ENCODE measurements at regions not wholly inside any gene's neighbourhood (a gene's known extent, or its start where the extent isn't known, plus 50 kb on each side); places are given as distances from the start of the nearest gene placed in this dataset.

DNA sequence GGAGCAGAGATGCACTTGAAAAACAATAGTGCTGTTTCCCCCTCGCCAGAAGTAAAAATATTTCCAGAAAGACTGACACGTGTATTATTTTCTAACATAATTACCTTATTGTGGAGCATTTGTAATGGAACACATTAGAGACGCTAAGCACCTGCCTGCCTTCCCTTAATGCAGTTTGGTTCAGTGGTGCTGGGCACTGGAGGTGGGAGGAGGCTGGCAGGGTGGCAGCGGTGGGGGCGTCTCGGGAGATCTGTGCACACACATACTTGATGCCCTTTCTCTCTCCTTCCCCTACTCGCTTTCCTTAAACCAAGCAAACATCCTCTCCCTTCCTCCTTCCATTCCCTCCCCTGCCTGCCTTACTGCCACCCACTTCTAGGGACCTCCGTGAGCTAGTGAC, 156.6 kb upstream of the SDK2 start:
- ChIA-PET CTCF (no interaction called here), POLR2A (no interaction called here)
- TF ChIP-seq, protein P1, sequence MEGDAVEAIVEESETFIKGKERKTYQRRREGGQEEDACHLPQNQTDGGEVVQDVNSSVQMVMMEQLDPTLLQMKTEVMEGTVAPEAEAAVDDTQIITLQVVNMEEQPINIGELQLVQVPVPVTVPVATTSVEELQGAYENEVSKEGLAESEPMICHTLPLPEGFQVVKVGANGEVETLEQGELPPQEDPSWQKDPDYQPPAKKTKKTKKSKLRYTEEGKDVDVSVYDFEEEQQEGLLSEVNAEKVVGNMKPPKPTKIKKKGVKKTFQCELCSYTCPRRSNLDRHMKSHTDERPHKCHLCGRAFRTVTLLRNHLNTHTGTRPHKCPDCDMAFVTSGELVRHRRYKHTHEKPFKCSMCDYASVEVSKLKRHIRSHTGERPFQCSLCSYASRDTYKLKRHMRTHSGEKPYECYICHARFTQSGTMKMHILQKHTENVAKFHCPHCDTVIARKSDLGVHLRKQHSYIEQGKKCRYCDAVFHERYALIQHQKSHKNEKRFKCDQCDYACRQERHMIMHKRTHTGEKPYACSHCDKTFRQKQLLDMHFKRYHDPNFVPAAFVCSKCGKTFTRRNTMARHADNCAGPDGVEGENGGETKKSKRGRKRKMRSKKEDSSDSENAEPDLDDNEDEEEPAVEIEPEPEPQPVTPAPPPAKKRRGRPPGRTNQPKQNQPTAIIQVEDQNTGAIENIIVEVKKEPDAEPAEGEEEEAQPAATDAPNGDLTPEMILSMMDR (IDR thresholded peaks at IDR 0.05; ENCODE audit: control extremely low read depth, extremely low read depth, low read depth, missing control alignments): no peak
- no peak for DNase-seq (ENCODE audit: extremely low spot score)

DNA sequence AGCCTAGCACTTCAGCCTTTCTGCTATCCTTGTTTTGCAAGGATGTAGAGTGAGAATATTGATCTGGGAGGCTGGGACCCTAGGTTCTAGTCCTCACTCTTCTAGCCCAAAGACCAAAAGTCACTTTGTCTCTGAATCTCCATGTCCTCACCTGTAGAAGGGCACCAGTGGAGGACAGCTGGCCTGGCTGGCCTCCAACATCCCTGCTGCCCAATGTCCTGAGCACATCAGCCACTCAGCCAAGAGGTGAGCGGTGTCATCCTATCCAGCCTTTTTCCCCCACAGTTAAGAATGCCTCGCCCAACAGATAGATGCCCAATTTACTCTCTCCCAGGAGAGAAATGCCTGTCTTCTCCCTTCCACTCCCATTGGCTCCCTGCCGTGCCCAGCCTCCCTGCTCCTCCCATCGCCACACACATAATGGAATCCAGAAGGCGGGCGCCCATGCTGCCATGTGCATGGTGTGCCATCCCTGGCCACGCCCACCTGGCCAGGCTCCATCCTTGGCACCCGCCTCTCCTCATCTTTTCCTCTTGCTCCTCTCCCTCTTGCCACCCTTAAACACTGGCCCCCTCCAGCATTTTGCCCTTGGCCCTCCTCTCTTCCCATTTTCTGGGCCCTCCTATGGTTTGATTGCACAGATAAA, 157.3 kb upstream of the SDK2 start:
- POLR2A ChIA-PET: no interaction called here
- no peak for DNase-seq (ENCODE audit: extremely low spot score)
- CTCF ChIA-PET: interaction anchor here (1.3 kb wide), 1 partner anchor 13 kb away, joined by 4 read pairs; no protein-coding TSS in a partner anchor
- TF ChIP-seq, protein P1 (IDR thresholded peaks at IDR 0.05; ENCODE audit: control extremely low read depth, extremely low read depth, low read depth, missing control alignments): no peak

DNA sequence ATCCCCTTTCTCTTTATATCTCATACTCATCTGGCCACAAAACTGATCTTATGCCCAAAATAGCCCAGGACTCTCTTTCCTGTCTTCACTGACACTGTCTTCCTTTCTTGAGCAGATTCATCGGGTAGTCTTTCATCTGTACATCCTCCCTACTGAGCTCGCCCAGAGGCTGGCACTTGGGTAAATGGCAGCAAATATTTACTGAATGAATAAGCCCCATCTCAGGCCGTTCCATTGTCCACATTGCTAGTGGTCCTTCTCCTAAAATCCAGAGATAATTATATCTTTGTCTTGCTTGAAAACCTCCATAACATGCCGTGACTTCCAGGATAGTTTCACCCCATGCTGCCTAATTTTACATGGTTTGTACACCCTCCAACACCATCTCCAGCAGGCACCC, 158.1 kb upstream of the SDK2 start:
- POLR2A ChIA-PET: no interaction called here
- CTCF ChIA-PET: interaction anchor here (1.3 kb wide), 1 partner anchor 14 kb away, joined by 4 read pairs; no protein-coding TSS in a partner anchor
- TF ChIP-seq, protein P1 (IDR thresholded peaks at IDR 0.05; ENCODE audit: control extremely low read depth, extremely low read depth, low read depth, missing control alignments): no peak
- no peak for DNase-seq (ENCODE audit: extremely low spot score)

DNA sequence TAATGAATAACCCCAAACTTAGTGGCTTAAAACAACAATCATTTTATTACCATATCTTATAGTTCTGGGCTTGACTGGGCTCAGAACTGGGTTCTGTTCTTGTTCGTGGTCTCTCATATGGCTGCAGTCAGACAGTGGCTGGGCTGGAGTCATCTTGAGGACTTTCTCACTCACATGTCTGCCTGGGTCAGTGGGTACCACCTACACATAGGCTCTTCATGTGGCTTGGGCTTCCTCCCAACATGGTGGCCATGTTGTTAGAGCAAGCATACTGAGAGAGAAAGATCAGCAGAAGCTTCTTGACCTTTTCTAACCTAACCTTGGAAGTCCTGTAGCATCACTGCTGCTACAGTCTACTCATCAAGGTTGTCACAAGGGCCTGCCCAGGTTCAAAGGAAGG, 158.6 kb upstream of the SDK2 start:
- ChIA-PET POLR2A (no interaction called here), CTCF (interaction anchor here (1.3 kb wide), 1 partner anchor 14 kb away, joined by 4 read pairs; no protein-coding TSS in a partner anchor)
- TF ChIP-seq, protein P1 (IDR thresholded peaks at IDR 0.05; ENCODE audit: control extremely low read depth, extremely low read depth, low read depth, missing control alignments): no peak
- no peak for DNase-seq (ENCODE audit: extremely low spot score)

DNA sequence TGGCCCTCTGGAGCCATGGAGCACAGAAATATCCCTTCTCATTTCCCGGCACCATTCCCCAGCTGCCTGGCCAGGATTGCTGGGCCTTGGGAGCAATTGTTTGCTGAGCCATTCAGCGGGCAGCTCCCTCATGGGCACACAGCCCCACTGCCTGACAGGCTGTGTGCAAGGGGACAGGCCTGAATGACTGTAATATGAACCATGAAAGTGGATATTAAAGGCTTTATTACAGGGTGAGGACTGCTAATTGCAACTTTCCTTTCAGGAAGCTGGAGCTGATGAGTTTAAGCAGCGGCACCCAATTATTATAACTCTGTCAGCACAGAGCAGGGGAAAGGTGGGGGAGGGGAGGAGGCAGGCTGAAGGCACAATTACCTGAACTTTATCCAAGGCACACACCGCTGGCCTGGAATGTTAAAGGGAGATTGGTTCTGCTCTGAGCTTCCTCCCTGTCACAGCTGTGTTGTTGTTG, 159.8 kb upstream of the SDK2 start:
- no peak for DNase-seq (ENCODE audit: extremely low spot score)
- TF ChIP-seq, protein P1 (IDR thresholded peaks at IDR 0.05; ENCODE audit: control extremely low read depth, extremely low read depth, low read depth, missing control alignments): no peak
- ChIA-PET CTCF (no interaction called here), POLR2A (no interaction called here)

DNA sequence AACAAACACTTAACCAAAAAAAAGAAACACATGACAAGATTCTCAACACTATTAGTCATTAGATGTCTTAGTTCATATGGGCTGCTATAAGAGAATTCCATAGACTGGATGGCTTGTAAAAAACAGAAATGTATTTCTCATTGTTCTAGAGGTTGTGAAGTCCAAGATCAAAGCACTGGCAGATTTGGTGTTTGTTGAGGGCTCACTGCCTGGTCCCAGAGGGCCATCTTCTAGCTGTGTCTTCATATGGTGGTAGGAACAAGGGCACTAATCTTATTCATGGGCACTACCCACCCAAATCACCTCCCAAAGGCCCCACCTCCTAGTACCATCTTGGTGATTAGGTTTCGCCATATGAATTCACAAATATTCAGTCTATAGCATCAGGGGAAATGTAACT, 162.5 kb upstream of the SDK2 start:
- TF ChIP-seq, protein P1 (IDR thresholded peaks at IDR 0.05; ENCODE audit: control extremely low read depth, extremely low read depth, low read depth, missing control alignments): no peak
- POLR2A ChIA-PET: no interaction called here
- CTCF ChIA-PET: no interaction called here
- no peak for DNase-seq (ENCODE audit: extremely low spot score)

Data from GM10248 (cell line).